WTC11 (cell line): ENCODE measurements at regions not wholly inside any gene's neighbourhood (a gene's known extent, or its start where the extent isn't known, plus 50 kb on each side); places are given as distances from the start of the nearest gene placed in this dataset.

Source experiments
- ATAC-seq: fragments of 200-7000 bp; cut with Tn5 transposase; 2 replicates; pipeline ENCODE4 v1.10.0; 2021; ENCODE audit warnings: mild to moderate bottlenecking, moderate library complexity
- CTCF ChIA-PET: fragments of 300-600 bp; sonication (Branson Sonifier 250); formaldehyde crosslinking; loops from one replicate; lab custom pipeline; 2021; ENCODE audit warnings: antibody characterized with exemption; lab: Charles Lee
- POLR2A ChIA-PET: fragments of 350-600 bp; sonication (Branson Sonifier 250); formaldehyde crosslinking; loops from one replicate; lab custom pipeline; 2021; ENCODE audit warnings: antibody characterized with exemption; lab: Charles Lee
- DNase-seq: peaks from one replicate; pipeline ENCODE4 v3.0.0; 2021; ENCODE audit warnings: low spot score
- H3K27ac Mint-ChIP-seq: 2 replicates; pipeline ENCODE4 v1.8.0; 2021; ENCODE audit warnings: mixed read lengths
- H3K27me3 Mint-ChIP-seq: 2 replicates; pipeline ENCODE4 v1.8.0; 2021; ENCODE audit warnings: low read depth, mild to moderate bottlenecking, moderate library complexity, mixed read lengths
- H3K36me3 Mint-ChIP-seq: 2 replicates; pipeline ENCODE4 v1.8.0; 2021; ENCODE audit warnings: mixed read lengths
- H3K4me1 Mint-ChIP-seq: 2 replicates; pipeline ENCODE4 v1.8.0; 2022; ENCODE audit warnings: mixed read lengths
- H3K4me3 Mint-ChIP-seq: 2 replicates; pipeline ENCODE4 v1.8.0; 2021; ENCODE audit warnings: mild to moderate bottlenecking, moderate library complexity, mixed read lengths
- H3K9me3 Mint-ChIP-seq: 2 replicates; pipeline ENCODE4 v1.8.0; 2021; ENCODE audit warnings: mixed read lengths
- CREM ChIP-seq: sonication (generic); formaldehyde crosslinking; IDR thresholded peaks from 2 replicates; pipeline ENCODE4 v1.8.1; 2022; ENCODE audit warnings: mild to moderate bottlenecking, missing genetic modification reagents, moderate library complexity
- ELF4 ChIP-seq: sonication (generic); formaldehyde crosslinking; IDR thresholded peaks from 2 replicates; pipeline ENCODE4 v1.8.1; 2022; ENCODE audit warnings: low read depth, mild to moderate bottlenecking, moderate library complexity, missing genetic modification reagents
- HMGA2 ChIP-seq: fragments of 250-450 bp; sonication (Bioruptor Pico); IDR thresholded peaks from 2 replicates; pipeline ENCODE4 v1.4.0; 2021; ENCODE audit warnings: mild to moderate bottlenecking, moderate library complexity
- NFATC4 ChIP-seq: fragments of 250-450 bp; sonication (Bioruptor Pico); IDR thresholded peaks from 2 replicates; pipeline ENCODE4 v1.9.0; 2021; ENCODE audit warnings: mild to moderate bottlenecking
- NFYB ChIP-seq: sonication (generic); formaldehyde crosslinking; conservative IDR thresholded peaks from 2 replicates; pipeline ENCODE4 v1.8.0; 2022; ENCODE audit warnings: low read depth, missing genetic modification reagents
- TCF7 ChIP-seq: sonication (generic); formaldehyde crosslinking; IDR thresholded peaks from 2 replicates; pipeline ENCODE4 v1.8.0; 2022; ENCODE audit warnings: mild to moderate bottlenecking, low read depth, missing genetic modification reagents, moderate library complexity
- ZNF416 ChIP-seq: fragments of 250-450 bp; sonication (Bioruptor Pico); IDR thresholded peaks from 2 replicates; pipeline ENCODE4 v1.9.0; 2021; ENCODE audit warnings: mild to moderate bottlenecking, inconsistent platforms
- TF ChIP-seq, protein P1 (sequence below): sonication (generic); formaldehyde crosslinking; IDR thresholded peaks from 2 replicates; pipeline ENCODE4 v1.8.0; 2022; ENCODE audit warnings: missing genetic modification reagents
- TF ChIP-seq, protein P2 (sequence below): fragments of 250-450 bp; sonication (Bioruptor Pico); IDR thresholded peaks from 2 replicates; pipeline ENCODE4 v1.9.0; 2021; ENCODE audit warnings: mild to moderate bottlenecking
- TF ChIP-seq, protein P3 (sequence below): sonication (generic); formaldehyde crosslinking; conservative IDR thresholded peaks from 2 replicates; pipeline ENCODE4 v1.8.1; 2023; ENCODE audit warnings: mild to moderate bottlenecking, low read depth, missing genetic modification reagents, moderate library complexity
- TF ChIP-seq, protein P4 (sequence below): sonication (generic); formaldehyde crosslinking; IDR thresholded peaks from 2 replicates; pipeline ENCODE4 v1.8.0; 2022; ENCODE audit warnings: mild to moderate bottlenecking, missing genetic modification reagents
- TF ChIP-seq, protein P5 (sequence below): fragments of 250-450 bp; sonication (Bioruptor Pico); IDR thresholded peaks from 2 replicates; pipeline ENCODE4 v1.8.0; 2021; ENCODE audit warnings: mild to moderate bottlenecking
- TF ChIP-seq, protein P6 (sequence below): fragments of 250-450 bp; sonication (Bioruptor Pico); IDR thresholded peaks from 2 replicates; pipeline ENCODE4 v1.9.0; 2021; ENCODE audit warnings: mild to moderate bottlenecking, borderline replicate concordance

DNA sequence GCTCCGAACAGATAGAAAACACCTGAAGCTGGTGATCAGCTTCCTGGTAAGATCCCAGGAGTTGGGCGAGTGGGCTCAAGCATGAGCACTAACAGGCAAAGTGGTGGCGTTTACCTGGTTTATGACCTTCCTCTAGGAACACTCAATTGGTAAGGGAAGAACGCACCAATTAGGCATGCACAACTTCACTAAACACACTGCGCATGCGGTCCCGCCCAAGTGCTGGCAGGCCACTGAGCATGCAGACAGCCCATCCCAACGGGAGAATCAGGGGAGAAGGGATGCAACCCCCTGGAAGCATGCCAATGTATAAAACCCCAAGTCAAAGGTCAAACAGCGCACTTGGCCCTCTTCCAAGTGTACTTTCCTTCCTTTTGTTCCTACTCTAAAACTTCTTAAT, 70.4 kb downstream of the LYZL2 start:
- no peak for TF ChIP-seq HMGA2
- no peak for TF ChIP-seq TCF7
- TF ChIP-seq, protein P1, sequence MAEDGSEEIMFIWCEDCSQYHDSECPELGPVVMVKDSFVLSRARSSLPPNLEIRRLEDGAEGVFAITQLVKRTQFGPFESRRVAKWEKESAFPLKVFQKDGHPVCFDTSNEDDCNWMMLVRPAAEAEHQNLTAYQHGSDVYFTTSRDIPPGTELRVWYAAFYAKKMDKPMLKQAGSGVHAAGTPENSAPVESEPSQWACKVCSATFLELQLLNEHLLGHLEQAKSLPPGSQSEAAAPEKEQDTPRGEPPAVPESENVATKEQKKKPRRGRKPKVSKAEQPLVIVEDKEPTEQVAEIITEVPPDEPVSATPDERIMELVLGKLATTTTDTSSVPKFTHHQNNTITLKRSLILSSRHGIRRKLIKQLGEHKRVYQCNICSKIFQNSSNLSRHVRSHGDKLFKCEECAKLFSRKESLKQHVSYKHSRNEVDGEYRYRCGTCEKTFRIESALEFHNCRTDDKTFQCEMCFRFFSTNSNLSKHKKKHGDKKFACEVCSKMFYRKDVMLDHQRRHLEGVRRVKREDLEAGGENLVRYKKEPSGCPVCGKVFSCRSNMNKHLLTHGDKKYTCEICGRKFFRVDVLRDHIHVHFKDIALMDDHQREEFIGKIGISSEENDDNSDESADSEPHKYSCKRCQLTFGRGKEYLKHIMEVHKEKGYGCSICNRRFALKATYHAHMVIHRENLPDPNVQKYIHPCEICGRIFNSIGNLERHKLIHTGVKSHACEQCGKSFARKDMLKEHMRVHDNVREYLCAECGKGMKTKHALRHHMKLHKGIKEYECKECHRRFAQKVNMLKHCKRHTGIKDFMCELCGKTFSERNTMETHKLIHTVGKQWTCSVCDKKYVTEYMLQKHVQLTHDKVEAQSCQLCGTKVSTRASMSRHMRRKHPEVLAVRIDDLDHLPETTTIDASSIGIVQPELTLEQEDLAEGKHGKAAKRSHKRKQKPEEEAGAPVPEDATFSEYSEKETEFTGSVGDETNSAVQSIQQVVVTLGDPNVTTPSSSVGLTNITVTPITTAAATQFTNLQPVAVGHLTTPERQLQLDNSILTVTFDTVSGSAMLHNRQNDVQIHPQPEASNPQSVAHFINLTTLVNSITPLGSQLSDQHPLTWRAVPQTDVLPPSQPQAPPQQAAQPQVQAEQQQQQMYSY, result no peak
- TF ChIP-seq, protein P2, sequence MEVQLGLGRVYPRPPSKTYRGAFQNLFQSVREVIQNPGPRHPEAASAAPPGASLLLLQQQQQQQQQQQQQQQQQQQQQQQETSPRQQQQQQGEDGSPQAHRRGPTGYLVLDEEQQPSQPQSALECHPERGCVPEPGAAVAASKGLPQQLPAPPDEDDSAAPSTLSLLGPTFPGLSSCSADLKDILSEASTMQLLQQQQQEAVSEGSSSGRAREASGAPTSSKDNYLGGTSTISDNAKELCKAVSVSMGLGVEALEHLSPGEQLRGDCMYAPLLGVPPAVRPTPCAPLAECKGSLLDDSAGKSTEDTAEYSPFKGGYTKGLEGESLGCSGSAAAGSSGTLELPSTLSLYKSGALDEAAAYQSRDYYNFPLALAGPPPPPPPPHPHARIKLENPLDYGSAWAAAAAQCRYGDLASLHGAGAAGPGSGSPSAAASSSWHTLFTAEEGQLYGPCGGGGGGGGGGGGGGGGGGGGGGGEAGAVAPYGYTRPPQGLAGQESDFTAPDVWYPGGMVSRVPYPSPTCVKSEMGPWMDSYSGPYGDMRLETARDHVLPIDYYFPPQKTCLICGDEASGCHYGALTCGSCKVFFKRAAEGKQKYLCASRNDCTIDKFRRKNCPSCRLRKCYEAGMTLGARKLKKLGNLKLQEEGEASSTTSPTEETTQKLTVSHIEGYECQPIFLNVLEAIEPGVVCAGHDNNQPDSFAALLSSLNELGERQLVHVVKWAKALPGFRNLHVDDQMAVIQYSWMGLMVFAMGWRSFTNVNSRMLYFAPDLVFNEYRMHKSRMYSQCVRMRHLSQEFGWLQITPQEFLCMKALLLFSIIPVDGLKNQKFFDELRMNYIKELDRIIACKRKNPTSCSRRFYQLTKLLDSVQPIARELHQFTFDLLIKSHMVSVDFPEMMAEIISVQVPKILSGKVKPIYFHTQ, result no peak
- Mint-ChIP-seq H3K4me1 (peaks cover 32% of the 10 kb centered on the region), H3K9me3 (0 out of 2 replicates have a peak, but pooled peaks cover 2% of the 10 kb centered on the region), H3K36me3 (no peaks in the 10 kb centered on the region), H3K4me3 (no peak overlapping the region), H3K27me3 (no peaks in the 10 kb centered on the region), H3K27ac (no peak overlapping the region)
- ChIA-PET POLR2A (interaction anchor here (0.7 kb wide), 1 partner anchor 22 kb away, joined by 3 read pairs; no protein-coding TSS in a partner anchor), CTCF (interaction anchor here (1.1 to 1.2 kb wide), 4 partner anchors 22 to 81 kb away, joined by 3 to 6 read pairs (median 4); no protein-coding TSS in a partner anchor)
- peak; percentile 34; the same call in 1 of the 2 replicates for ATAC-seq
- no peak for DNase-seq

DNA sequence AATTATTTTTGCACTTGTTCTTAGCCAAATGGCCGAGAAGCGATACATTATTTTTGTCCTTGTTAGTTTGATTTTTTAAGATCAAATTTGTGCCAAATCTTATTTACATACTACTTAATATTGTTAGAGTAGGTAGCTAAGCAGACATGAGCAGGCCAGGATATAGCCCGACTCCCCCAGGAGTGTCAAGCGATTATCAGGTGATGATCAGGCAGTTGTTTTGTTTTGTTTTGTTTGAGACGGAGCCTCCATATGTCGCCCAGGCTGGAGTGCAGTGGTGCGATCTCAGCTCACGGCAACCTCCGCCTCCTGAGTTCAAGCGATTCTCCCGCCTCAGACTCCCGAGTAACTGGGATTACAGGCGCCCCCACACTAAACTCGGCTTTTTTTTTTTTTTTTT, 71.1 kb downstream of the LYZL2 start:
- Mint-ChIP-seq H3K36me3 (no peaks in the 10 kb centered on the region), H3K4me3 (no peak overlapping the region), H3K27ac (peak overlapping the region; percentile 78), H3K4me1 (peaks cover 40% of the 10 kb centered on the region), H3K9me3 (no peaks in the 10 kb centered on the region), H3K27me3 (no peaks in the 10 kb centered on the region)
- ChIA-PET POLR2A (interaction anchor here (0.7 kb wide), 2 partner anchors 22 to 609 kb away, joined by 3 to 5 read pairs; no protein-coding TSS in a partner anchor), CTCF (interaction anchor here (0.7 to 1.2 kb wide), 4 partner anchors 23 to 198 kb away, joined by 3 to 6 read pairs (median 3); no protein-coding TSS in a partner anchor)
- no peak for ATAC-seq
- DNase-seq, result no peak
- TF ChIP-seq, protein P3, sequence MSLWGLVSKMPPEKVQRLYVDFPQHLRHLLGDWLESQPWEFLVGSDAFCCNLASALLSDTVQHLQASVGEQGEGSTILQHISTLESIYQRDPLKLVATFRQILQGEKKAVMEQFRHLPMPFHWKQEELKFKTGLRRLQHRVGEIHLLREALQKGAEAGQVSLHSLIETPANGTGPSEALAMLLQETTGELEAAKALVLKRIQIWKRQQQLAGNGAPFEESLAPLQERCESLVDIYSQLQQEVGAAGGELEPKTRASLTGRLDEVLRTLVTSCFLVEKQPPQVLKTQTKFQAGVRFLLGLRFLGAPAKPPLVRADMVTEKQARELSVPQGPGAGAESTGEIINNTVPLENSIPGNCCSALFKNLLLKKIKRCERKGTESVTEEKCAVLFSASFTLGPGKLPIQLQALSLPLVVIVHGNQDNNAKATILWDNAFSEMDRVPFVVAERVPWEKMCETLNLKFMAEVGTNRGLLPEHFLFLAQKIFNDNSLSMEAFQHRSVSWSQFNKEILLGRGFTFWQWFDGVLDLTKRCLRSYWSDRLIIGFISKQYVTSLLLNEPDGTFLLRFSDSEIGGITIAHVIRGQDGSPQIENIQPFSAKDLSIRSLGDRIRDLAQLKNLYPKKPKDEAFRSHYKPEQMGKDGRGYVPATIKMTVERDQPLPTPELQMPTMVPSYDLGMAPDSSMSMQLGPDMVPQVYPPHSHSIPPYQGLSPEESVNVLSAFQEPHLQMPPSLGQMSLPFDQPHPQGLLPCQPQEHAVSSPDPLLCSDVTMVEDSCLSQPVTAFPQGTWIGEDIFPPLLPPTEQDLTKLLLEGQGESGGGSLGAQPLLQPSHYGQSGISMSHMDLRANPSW (CRISPR knock-in tag), result no peak
- TF ChIP-seq, protein P4, sequence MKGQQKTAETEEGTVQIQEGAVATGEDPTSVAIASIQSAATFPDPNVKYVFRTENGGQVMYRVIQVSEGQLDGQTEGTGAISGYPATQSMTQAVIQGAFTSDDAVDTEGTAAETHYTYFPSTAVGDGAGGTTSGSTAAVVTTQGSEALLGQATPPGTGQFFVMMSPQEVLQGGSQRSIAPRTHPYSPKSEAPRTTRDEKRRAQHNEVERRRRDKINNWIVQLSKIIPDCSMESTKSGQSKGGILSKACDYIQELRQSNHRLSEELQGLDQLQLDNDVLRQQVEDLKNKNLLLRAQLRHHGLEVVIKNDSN (CRISPR knock-in tag), result no peak
- TF ChIP-seq, protein P5, sequence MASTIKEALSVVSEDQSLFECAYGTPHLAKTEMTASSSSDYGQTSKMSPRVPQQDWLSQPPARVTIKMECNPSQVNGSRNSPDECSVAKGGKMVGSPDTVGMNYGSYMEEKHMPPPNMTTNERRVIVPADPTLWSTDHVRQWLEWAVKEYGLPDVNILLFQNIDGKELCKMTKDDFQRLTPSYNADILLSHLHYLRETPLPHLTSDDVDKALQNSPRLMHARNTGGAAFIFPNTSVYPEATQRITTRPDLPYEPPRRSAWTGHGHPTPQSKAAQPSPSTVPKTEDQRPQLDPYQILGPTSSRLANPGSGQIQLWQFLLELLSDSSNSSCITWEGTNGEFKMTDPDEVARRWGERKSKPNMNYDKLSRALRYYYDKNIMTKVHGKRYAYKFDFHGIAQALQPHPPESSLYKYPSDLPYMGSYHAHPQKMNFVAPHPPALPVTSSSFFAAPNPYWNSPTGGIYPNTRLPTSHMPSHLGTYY (CRISPR knock-in tag), result no peak
- no peak for TF ChIP-seq ZNF416 (CRISPR knock-in tag)
- TF ChIP-seq CREM (CRISPR knock-in tag), result no peak
- TF ChIP-seq NFYB (CRISPR knock-in tag), result no peak
- TF ChIP-seq NFATC4, result no peak
- TF ChIP-seq ELF4, result no peak
- TF ChIP-seq, protein P6, sequence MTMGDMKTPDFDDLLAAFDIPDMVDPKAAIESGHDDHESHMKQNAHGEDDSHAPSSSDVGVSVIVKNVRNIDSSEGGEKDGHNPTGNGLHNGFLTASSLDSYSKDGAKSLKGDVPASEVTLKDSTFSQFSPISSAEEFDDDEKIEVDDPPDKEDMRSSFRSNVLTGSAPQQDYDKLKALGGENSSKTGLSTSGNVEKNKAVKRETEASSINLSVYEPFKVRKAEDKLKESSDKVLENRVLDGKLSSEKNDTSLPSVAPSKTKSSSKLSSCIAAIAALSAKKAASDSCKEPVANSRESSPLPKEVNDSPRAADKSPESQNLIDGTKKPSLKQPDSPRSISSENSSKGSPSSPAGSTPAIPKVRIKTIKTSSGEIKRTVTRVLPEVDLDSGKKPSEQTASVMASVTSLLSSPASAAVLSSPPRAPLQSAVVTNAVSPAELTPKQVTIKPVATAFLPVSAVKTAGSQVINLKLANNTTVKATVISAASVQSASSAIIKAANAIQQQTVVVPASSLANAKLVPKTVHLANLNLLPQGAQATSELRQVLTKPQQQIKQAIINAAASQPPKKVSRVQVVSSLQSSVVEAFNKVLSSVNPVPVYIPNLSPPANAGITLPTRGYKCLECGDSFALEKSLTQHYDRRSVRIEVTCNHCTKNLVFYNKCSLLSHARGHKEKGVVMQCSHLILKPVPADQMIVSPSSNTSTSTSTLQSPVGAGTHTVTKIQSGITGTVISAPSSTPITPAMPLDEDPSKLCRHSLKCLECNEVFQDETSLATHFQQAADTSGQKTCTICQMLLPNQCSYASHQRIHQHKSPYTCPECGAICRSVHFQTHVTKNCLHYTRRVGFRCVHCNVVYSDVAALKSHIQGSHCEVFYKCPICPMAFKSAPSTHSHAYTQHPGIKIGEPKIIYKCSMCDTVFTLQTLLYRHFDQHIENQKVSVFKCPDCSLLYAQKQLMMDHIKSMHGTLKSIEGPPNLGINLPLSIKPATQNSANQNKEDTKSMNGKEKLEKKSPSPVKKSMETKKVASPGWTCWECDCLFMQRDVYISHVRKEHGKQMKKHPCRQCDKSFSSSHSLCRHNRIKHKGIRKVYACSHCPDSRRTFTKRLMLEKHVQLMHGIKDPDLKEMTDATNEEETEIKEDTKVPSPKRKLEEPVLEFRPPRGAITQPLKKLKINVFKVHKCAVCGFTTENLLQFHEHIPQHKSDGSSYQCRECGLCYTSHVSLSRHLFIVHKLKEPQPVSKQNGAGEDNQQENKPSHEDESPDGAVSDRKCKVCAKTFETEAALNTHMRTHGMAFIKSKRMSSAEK (CRISPR knock-in tag), result no peak
